HUES64 (cell line): ENCODE measurements at regions not wholly inside any gene's neighbourhood (a gene's known extent, or its start where the extent isn't known, plus 50 kb on each side); places are given as distances from the start of the nearest gene placed in this dataset.

Experiments used
- H3K27ac ChIP-seq: 2 replicates; pipeline ENCODE4 v1.7.0; 2013; ENCODE audit warnings: low read depth, low read length, inconsistent platforms
- H3K27me3 ChIP-seq: 2 replicates; pipeline ENCODE4 v1.6.1; 2013; ENCODE audit warnings: mild to moderate bottlenecking, low read length; ENCODE audit not compliant: insufficient read depth
- H3K36me3 ChIP-seq: 2 replicates; pipeline ENCODE4 v1.6.1; 2013; ENCODE audit warnings: mild to moderate bottlenecking, low read length; ENCODE audit not compliant: insufficient read depth
- H3K4me1 ChIP-seq: 2 replicates; pipeline ENCODE4 v1.6.1; 2013; ENCODE audit warnings: mild to moderate bottlenecking, low read length, moderate library complexity; ENCODE audit not compliant: insufficient read depth
- H3K4me3 ChIP-seq: 2 replicates; pipeline ENCODE4 v1.5.1; 2013; ENCODE audit warnings: mild to moderate bottlenecking, low read length, moderate library complexity
- H3K9ac ChIP-seq: 2 replicates; pipeline ENCODE4 v1.6.1; 2013; ENCODE audit warnings: mild to moderate bottlenecking, low read depth, low read length
- H3K9me3 ChIP-seq: 2 replicates; pipeline ENCODE4 v1.6.1; 2013; ENCODE audit warnings: low read depth, low read length; ENCODE audit not compliant: insufficient read depth
- WGBS: fragments of 150-250, 120-280 bp; methylation state at CpG from one replicate; pipeline ENCODE4 v1.1.7; 2013; ENCODE audit warnings: missing lambda C conversion rate; 5-methylcytosine and 5-hydroxymethylcytosine counted together

GRCh38 chr10:29089091-29089490 is 199.8 kb upstream of the LYZL1 start:
- no peak overlapping the region for H3K27ac ChIP-seq
- no peak overlapping the region for H3K4me3 ChIP-seq
- H3K27me3 ChIP-seq, result no peaks in the 10 kb centered on the region
- no peaks in the 10 kb centered on the region for H3K36me3 ChIP-seq
- no peaks in the 10 kb centered on the region for H3K4me1 ChIP-seq
- WGBS, result 86% methylated on average over 2 of the region's 2 CpGs
- peaks cover 14% of the 10 kb centered on the region for H3K9me3 ChIP-seq
- H3K9ac ChIP-seq, result no peak overlapping the region

- Histone ChIP-seq H3K36me3 (no peaks in the 10 kb centered on the region), H3K27me3 (no peaks in the 10 kb centered on the region), H3K9me3 (peaks cover 14% of the 10 kb centered on the region), H3K4me3 (no peak overlapping the region), H3K9ac (no peak overlapping the region), H3K4me1 (0 out of 2 replicates have a peak, but pooled peaks cover 5% of the 10 kb centered on the region), H3K27ac (no peak overlapping the region)
- 69% methylated on average over 2 of the region's 2 CpGs for WGBS
Measured at GRCh38 chr10:29096303-29096824, 192.5 kb upstream of the LYZL1 start.

DNA sequence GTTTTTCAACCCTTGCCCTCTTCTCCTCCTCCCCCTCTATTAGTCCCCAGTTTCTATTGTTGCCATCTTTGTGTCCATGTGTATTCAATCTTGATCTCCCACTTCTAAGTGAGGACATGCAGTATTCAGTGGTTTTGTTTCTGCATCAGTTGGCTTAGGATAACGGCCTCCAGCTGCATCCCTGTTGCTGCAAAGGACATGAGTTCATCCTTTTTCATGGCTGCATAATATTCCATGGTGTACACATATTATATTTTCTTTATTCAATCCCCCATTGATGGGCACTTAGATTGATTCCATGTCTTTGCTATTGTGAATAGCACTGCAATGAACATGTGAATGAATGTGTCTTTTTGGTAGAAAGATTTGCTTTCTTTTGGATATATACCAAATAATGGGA is 190.4 kb upstream of the LYZL1 start:
- 100% methylated on average over 1 of the region's 1 CpG for WGBS
- Histone ChIP-seq H3K9ac (no peak overlapping the region), H3K27ac (no peak overlapping the region), H3K9me3 (0 out of 2 replicates have a peak, but pooled peaks cover under 1% of the 10 kb centered on the region), H3K36me3 (no peaks in the 10 kb centered on the region), H3K4me1 (0 out of 2 replicates have a peak, but pooled peaks cover 5% of the 10 kb centered on the region), H3K27me3 (no peaks in the 10 kb centered on the region), H3K4me3 (no peak overlapping the region)

- WGBS, result 47% methylated on average over 2 of the region's 2 CpGs
- H3K36me3 ChIP-seq, result no peaks in the 10 kb centered on the region
- H3K4me1 ChIP-seq, result 0 out of 2 replicates have a peak, but pooled peaks cover 5% of the 10 kb centered on the region
- H3K9me3 ChIP-seq, result no peaks in the 10 kb centered on the region
- H3K27me3 ChIP-seq, result no peaks in the 10 kb centered on the region
- no peak overlapping the region for H3K4me3 ChIP-seq
- no peak overlapping the region for H3K27ac ChIP-seq
- no peak overlapping the region for H3K9ac ChIP-seq
Measured at GRCh38 chr10:29099001-29099400, 189.9 kb upstream of the LYZL1 start.

DNA sequence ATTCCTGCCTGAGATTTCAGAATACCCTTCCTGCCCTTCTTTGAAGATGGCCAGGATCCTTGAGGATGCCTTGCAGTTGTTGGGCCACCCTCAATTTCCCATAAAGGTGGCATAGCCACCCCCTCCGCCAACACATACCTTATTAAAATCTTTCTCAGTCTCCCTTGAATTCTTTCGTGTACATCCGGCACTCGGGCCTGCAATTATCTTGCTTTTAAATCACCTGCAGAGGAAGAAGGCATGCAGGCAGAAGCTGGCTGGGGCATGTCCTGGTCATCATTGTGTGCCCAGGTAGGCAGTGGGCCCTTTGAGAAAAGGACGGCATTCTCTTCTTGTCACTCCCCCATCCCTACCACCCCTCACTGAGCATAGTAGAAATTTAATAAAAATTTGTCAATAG is 189.5 kb upstream of the LYZL1 start:
- no peak overlapping the region for H3K4me3 ChIP-seq
- WGBS, result 91% methylated on average over 4 of the region's 5 CpGs
- H3K9me3 ChIP-seq, result no peaks in the 10 kb centered on the region
- H3K27ac ChIP-seq, result no peak overlapping the region
- H3K9ac ChIP-seq, result no peak overlapping the region
- no peaks in the 10 kb centered on the region for H3K27me3 ChIP-seq
- no peaks in the 10 kb centered on the region for H3K36me3 ChIP-seq
- 0 out of 2 replicates have a peak, but pooled peaks cover 5% of the 10 kb centered on the region for H3K4me1 ChIP-seq

DNA sequence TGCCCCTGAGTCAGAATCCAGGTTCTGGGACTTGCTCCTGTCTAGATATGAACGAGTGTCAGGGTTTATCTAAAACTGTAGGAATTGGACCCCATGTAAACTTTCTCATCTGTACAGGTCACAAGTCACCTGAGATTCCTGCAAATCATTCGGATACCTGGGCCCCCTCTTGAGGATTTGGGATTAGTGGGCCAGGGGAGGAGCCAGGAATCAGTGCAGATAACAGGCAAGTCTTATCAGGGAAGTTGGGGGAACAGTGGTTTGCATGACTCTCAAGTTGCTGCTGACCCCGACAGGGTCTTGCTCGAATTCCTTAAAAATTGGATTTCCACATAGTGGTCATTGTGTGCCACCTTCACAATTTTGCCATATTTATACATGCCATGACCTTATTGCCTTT is 188.4 kb upstream of the LYZL1 start:
- Histone ChIP-seq H3K27me3 (no peaks in the 10 kb centered on the region), H3K27ac (no peak overlapping the region), H3K4me3 (no peak overlapping the region), H3K4me1 (0 out of 2 replicates have a peak, but pooled peaks cover 5% of the 10 kb centered on the region), H3K9me3 (no peaks in the 10 kb centered on the region), H3K9ac (no peak overlapping the region), H3K36me3 (no peaks in the 10 kb centered on the region)
- 86% methylated on average over 4 of the region's 4 CpGs for WGBS

DNA sequence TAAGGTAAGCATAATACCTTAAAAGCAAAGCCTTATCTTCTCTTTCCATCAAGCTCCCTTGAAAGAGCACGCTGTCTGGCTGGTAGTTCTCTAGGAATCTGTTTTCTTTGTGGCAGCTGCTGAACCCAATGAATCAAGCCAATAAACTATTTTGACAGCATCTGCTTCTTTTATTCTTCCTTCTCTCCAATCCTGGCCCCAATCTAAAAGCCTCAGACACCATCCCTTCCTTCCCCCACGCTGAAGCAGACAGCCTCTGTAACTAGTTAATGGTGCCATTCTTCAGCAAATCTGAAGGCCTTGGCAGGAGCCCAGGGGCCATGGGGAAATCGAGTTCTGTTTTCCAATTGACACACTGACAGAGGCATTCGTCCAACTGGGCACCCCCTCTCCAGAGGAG is 186.6 kb upstream of the LYZL1 start:
- Histone ChIP-seq H3K27ac (no peak overlapping the region), H3K4me3 (no peak overlapping the region), H3K9ac (no peak overlapping the region), H3K36me3 (no peaks in the 10 kb centered on the region), H3K4me1 (no peaks in the 10 kb centered on the region), H3K9me3 (no peaks in the 10 kb centered on the region), H3K27me3 (no peaks in the 10 kb centered on the region)
- 80% methylated on average over 4 of the region's 4 CpGs for WGBS

GRCh38 chr10:29102636-29103035 is 186.2 kb upstream of the LYZL1 start:
- no peaks in the 10 kb centered on the region for H3K9me3 ChIP-seq
- H3K27ac ChIP-seq, result no peak overlapping the region
- no peak overlapping the region for H3K9ac ChIP-seq
- no peaks in the 10 kb centered on the region for H3K4me1 ChIP-seq
- no peaks in the 10 kb centered on the region for H3K36me3 ChIP-seq
- no peaks in the 10 kb centered on the region for H3K27me3 ChIP-seq
- no peak overlapping the region for H3K4me3 ChIP-seq
- whole genome bisulfite sequencing, result 93% methylated on average over 3 of the region's 3 CpGs

DNA sequence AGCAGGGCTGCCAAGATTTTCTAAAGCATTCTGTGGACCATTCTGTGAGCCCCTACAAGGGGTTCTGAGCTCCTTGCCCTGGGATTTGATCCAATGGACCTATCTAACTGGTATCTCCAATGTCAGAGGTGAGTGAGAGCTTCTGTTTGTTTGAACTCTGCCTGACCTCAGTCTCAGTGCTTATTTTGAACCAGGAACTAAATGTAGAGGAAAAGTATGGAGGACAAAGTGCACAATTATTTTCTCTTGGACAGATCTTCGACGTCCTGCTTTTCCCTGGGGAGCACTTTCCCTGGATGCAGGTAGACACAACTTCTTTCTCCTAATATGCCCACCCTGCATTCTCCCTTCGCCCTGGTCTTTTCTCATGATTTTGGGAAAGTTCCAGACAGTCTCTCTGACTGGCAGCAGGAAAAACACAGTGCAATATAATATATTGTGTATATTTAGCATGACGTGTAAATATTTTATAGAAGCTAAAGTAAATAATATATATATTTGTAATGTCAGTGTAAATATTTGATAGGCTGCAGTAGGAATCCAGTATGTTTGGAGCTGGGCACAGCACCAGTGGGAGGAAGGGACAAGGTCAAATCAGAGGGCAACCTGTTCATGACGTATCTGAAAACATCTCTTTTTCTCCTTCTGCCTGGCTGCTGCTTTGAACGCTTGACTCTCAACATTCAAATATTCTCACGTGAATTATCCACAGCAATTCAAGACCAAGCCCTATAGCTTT is 184.0 kb upstream of the LYZL1 start:
- Histone ChIP-seq H3K36me3 (no peaks in the 10 kb centered on the region), H3K9me3 (no peaks in the 10 kb centered on the region), H3K27ac (no peak overlapping the region), H3K4me1 (no peaks in the 10 kb centered on the region; the same call in 1 of the 2 replicates), H3K9ac (no peak overlapping the region), H3K4me3 (no peak overlapping the region), H3K27me3 (no peaks in the 10 kb centered on the region)
- WGBS, result 88% methylated on average over 6 of the region's 7 CpGs

GRCh38 chr10:29105516-29106215 is 183.2 kb upstream of the LYZL1 start:
- Histone ChIP-seq H3K4me3 (no peak overlapping the region), H3K9me3 (no peaks in the 10 kb centered on the region), H3K36me3 (no peaks in the 10 kb centered on the region), H3K9ac (no peak overlapping the region), H3K4me1 (no peaks in the 10 kb centered on the region; the same call in 1 of the 2 replicates), H3K27me3 (no peaks in the 10 kb centered on the region), H3K27ac (no peak overlapping the region)
- WGBS, result 81% methylated on average over 3 of the region's 4 CpGs

DNA sequence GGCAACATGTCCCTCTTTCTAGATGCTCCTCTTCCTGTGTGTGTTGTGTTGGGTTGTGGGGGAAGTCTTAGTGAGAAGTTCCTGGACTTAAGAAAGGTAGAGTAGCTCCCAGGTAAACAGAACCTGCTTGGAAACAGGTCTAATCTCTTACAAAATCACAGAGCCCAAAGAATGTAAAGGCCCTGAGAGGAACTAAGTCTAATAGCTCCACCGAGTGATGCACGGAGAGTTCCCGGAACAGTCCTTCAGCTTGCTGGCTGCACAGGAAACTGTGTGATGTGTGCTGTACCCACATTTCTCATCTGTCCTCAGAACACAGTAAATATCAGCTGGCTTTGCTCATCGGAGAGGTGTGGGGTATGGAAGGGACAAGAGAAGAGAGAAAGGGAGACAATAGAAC is 182.6 kb upstream of the LYZL1 start:
- 95% methylated on average over 3 of the region's 4 CpGs for WGBS
- H3K27ac ChIP-seq, result no peak overlapping the region
- H3K4me3 ChIP-seq, result no peak overlapping the region

More for the DNA sequence above, 182.6 kb upstream of the LYZL1 start:
- Histone ChIP-seq H3K27me3 (no peaks in the 10 kb centered on the region), H3K36me3 (no peaks in the 10 kb centered on the region), H3K9me3 (no peaks in the 10 kb centered on the region), H3K9ac (no peak overlapping the region), H3K4me1 (no peaks in the 10 kb centered on the region; the same call in 1 of the 2 replicates)
